8988T (cell line): ENCODE measurements at regions not wholly inside any gene's neighbourhood (a gene's known extent, or its start where the extent isn't known, plus 50 kb on each side); places are given as distances from the start of the nearest gene placed in this dataset.
A peak's percentile ranks its signal among the peaks of the same experiment; 100 is the strongest.

ENCODE experiments used
- DNase-seq: peaks from one replicate; pipeline ENCODE4 v3.0.0; 2011

DNA sequence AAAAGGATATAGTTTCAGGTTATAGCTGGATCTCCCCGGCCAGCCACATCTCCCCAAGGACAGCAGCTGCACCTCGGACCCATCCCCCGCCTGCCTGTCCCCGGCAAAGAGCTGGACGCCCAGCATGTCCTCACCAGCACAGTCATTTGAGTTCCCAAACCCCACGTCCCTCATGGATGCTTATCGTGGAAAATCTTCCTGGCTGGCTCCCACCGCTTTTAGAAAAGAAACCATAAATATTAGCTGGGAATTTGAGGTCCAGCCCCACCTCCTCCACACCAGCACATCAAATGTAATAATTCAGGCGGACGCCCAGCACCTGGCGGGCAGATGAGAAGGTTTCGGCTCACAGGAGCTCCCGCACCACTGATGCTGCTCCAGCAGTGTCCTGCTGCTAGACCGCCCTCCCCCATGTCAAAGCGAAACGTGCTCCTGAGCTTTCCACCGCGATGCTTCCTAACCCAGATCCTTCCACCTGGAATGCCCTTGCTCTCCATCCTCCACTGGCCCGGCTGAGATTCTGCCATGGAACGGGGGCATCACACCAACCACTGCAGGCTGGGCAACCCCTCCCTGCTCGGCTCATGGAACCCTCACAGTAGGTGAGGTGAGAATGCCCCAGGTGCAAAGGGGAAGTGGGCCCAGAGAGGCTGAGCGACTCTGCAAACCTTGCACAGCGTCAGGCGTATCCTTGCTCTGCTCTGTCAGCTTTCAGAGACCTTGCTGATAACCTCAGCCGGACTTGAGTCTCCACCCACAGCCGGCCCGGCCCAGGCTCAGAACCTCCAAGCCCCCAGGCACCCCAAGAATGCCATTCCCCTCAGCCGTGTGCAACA lies 71.5 kb upstream of the GPC1 start:
- no peak for DNase-seq

DNA sequence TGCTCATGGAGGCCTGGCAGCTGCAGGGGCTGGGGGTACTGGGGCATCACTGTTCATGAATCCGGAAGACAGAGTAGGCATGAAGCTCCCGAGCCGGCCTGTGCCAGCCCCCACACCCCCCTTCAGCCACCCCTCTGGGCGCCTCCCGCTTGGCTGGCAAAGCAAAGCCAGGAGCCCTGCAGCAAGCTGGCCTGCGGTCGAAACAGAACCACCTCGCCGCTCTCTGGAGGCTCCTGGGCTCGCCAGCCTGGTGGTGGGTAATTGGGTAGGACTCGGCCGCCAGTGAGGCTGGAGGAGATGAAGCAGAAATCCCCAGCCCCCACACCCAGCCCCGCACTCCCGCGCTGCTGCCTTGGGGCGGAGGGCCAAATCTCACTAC lies 70.9 kb upstream of the GPC1 start:
- DNase-seq: no peak

DNA sequence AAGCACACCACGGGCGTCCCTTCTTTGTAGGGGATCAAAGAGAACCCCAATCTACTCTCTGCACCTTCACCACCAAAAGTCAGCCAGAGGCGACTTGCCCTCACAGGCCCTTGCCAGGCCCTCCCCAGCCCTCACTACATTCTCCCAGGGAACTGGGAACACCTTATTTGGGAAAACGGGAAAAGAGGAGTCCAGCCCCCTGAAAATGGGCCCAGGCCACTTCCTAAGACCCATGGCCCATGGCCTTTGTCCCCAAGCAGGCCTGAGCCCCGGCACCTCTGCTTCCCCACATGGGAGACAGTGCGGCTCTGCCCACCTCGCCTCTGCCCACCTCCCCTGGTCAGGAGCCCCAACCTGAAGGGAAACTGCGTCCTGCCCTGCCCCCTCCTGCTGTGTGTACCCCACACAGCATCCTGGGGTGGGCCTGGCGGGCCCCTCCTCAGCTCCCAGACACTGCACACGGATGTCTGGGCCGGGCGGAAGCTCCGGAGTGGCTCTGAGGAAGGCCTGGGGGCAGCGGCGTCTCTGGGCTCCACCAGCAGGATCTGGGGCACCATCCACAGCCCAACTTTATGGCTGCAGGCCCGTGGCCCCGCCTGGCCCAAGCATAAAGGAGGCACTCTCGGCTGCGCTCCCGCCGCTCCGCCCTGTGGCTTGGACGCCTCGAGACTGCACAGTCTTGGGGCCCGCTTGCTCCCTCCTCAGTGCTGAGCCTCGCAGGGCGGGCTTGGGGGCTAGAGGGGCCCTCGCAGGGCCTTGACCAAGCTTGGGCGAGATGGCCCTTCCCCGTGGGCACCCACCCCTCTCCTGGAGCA lies 70.3 kb upstream of the GPC1 start:
- DNase-seq: no peak

DNA sequence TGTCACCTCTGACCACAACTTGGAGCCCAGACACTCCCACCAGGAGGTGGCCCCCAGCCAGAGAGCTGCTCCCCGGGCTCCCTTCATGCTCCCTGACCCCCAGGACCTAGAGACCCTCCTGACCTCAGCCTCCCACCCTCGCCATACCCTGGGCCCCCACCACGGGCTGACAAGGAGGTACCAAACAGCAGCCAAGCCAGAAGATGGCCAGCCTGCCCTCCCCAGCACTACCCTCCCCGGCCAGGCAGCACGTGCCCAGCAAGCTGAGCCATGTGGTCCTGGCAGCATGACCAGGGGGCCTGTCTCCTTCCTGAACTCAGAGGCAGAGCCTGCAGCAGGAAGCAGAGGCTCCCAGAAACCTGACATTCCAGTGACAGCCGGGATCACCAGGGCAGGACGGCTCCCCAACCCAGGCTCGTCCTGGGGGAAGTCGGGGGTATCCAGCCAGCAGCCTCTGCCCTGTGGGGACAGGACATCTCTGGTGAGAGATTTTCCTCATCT lies 69.4 kb upstream of the GPC1 start:
- DNase-seq: no peak

DNA sequence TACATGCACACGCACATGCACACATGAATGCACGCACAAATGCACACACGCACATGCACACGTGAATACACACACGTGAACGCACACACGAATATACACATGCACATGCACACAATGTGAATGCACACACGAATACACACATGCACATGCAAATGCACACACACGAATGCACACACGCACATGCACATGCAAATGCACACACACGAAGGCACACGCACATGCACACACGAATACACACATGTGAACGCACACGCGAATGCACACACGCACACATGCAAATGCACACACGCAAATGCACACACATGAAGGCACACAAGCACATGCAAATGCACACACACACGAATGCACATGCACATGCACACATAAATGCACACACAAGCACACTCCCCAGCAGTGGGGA lies 68.6 kb upstream of the GPC1 start:
- no peak for DNase-seq

DNA sequence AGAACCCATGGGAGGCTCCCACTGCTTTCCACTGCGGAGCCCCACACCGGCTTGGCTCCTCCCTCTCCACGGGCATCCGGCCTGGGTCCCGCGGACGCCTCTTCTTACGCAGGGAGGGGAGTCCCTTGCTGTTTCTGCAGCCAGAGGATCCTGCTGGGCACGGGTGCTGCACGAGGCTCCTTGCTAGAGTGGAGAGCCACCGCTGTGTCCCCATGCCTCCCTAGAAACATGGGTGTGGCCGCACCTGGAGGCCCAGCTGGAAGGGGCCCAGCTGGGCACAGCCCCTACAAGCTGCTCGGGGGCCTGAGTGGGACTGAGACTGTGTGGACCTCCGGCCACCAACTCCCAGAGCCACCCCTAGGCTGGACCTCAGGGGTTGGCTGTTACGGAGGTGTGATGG lies 67.7 kb upstream of the GPC1 start:
- no peak for DNase-seq

DNA sequence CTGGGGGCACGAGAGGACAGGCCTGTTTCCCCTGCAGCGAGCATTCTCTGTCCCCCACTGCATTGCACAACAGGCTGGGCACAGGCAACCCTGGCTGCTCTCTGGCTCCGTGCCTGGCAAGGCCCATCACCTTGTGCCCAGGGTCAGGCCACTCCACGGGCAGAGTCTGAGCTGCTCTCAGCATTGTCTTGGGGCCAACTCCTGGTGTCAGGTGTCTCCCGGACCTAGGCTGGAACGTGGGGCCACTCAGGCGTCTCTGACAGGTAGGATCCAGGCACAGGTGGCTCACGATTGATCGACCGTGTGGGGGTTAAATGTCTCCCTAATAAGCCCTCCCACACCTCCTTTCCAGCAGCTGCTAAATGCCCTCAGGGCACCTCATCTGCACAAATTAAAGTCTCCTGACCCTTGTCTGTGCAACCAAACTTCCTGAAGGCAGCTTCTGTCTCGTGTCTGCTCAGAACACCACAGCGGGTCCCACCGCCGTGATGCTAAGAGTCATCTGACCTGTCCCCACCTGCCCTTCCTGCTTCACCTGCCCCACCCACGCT lies 66.6 kb upstream of the GPC1 start:
- no peak for DNase-seq

DNA sequence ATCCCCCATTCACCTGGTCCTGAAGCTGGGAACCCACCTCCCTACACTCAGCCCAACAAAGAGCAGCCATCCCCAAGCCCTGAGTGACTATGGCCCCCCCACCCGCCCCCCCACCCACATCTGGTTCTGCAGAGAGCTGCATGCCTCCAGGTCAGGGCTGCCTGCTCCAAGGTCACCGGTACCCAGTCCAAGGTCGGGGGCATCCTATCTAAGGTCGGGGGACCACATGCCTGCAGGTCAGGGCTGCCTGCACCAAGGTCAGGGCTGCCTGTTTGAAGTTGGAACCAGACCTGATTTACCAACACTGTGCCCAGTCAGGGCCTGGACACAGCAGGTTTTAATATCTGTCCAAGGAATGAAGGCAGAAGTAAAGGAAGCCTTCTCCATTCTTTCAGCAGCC lies 66.1 kb upstream of the GPC1 start:
- DNase-seq: no peak

DNA sequence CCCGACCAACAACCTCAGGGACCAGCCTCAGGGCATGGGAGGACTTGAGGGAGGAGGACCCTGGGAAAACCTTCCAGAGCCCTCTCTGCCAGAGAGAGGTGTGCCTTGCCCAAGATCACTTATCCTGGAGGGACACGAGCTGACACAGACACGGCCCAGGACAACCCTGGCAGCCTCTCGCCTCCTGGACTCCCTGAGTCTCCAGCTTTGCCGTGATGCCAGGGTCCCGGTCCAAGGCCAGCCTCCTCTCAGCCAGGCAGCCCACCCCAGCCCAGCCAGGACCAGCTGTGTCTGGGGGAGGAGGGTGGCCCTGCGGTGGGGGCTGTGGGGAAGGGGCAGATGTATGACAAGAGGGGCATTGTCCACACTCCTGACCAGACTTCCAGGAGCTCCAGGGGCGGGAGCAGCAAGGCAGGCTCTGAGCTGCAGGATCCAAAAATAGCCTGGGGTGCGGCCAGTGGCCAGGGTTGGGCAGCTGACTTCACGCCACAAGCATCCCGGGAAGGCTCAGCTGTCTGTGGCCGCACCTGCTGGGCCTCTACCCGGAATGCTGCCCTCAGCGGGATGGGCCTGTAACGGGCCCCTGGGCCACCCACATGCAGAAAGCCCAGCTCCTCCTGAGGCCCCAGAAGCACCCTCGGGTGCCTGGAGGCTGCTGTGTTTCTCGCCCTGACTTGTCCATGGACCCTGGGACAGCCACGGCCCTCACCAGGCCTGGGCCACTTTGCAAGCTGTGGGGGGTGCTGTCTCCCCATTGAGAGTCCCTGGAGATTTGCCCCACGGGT lies 65.5 kb upstream of the GPC1 start:
- peak; percentile 98 for DNase-seq

DNA sequence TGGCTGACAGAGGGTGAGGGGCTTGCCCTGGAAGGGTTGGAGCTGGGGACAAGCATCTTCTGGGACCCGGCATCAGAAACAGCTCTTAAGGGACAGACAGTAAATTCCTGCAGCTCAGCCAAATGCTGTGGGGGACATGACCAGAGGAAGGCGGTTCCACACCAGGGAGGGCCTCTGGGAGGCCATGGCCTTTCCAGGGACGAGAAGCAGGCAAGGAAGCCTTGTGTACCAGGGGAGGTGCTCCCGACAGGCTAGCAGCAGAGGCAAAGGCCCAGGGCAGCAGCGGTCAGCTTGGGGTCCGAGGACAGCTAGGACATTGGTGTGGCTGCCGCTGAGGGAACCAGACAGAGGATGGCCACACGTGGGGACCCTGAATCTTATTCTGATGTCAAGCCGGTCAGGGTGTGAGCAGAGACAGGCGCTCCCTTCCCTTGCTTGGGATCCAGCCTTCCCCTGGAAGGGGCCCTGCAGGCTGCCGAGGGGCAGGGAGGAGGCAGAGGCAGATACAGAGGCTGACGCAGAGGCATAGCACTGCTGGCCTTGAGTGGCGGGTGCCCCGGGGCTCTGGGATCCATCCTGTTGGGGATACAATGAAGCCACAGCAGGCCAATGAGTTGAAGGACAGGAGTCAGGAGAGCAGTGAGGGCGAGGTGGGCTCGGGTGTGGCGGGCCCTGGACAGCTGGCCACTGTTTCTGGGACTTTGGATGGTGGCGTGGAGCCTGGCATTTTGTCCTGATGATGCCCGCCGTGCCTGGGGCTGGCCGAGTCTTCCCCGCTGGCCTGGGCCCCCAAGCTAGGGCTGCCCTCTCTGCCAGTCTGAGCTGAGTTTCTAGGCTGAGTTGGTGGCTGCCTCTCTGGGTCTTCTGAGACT lies 64.1 kb upstream of the GPC1 start:
- no peak for DNase-seq

DNA sequence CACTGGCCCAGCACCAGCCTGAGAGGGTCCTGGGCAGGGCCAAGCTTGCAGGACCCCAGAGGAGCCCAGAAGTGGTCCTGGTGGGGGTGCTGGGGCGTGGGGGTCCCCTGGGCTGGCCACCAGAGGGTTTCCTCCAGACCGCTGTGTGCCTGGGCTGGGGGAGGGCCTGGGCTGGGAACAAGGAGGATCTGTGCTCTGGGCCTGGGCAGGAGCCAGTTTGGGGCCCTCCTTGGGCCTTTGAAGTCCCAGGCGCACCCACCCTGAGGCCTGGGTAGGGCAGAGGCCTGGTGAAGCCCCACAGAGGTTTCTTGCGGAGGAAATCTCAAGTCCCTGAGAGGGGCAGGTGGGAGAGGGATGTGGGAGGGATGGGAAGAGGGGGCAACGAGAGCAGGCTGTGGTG lies 63.4 kb upstream of the GPC1 start:
- DNase-seq: no peak

DNA sequence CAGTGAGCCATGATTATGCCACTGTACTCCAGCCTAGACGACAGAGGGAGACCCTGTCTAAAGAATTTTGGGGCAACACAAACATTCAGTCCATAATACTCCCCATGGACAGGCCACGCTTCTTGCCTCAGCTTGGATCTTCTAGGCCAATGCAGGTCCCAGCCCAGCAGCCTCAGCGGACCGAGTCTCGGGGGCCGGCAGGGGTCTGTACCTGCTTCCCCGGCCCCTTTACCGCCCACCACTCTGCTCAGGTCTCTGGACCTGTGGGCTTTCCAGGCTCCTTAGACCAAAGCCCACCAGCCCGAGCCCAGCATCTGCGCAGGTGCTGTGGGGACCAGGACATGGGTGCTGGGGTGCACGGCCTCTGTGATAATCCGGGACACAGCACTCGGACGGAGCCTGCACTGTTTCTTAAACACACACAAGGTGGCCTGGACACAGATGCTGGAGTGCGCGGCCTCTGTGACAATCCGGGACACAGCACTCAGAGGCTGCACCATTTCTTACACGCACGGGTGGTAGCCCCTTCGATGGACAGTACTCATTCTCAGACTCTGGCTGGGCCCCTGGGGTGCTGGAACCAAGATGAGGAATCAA lies 62.1 kb upstream of the GPC1 start:
- no peak for DNase-seq

DNA sequence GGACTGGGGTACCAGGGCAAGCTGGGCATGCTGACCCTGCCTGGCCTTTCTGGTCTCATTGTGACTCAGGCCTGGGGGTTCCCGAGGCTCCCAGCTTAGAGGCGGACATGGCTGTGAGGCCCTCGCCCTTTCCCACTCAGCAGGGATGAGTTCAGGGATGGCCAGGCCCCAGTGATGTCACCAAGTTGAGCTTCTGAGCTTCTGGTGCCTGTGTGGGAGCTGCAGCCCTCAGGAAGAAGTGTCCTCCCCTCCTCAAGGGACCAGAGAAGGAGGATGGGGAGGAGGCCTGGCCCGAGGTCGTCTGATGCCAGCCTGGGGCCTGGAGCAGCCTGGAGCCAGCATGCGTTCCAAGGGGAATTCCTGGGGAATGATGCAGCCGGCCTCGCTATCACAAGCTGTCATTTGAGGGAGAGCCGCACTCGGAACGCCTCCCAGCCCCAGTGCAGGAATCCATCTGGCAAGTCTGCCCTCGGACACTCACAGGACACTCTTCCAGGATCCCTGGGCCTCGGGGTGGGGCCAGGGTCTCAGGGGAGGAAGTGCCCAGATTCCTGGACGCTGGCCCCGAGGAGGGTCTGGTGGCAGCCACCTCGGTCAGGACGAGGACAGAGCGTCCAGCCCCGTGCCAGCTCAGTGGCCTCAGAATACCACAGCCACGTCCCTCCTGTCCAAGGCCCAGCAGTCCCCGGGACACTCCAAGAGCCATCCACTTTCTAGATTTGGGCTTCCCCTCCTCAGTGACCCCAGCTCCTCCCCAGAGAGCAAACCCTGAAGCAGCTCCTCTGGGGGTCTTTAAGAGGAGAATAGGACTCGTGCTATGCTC lies 61.2 kb upstream of the GPC1 start:
- peak; percentile 94 for DNase-seq

DNA sequence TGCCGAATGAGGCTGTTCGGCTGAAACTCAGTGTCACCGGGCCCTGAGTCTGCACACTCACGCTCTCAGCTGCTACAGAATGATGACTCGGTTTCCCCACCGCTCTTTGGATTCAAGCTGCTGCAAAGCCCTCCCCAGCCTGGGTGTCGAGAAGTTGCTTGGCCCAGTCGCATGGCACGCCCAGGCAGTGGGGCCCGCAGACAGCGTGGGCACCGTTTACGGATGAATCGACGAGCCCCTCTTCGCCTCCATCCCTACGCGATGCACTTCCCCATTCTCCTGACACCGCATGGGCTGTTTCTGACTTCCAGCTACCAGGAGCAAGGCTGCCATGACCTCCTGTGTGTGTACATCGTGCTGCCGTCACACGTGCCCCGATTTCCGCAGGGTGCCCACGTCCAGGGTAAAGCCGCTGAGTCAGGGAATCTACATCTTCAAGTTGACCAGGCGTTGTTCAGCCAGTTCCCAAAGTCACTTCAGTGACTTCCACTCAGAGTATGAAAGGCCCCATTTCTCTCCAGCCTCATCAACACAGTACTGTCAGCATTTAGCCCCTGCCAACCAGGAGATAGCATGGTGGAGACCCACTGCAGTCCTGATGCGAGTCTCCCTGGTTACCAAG lies 60.3 kb upstream of the GPC1 start:
- no peak for DNase-seq

DNA sequence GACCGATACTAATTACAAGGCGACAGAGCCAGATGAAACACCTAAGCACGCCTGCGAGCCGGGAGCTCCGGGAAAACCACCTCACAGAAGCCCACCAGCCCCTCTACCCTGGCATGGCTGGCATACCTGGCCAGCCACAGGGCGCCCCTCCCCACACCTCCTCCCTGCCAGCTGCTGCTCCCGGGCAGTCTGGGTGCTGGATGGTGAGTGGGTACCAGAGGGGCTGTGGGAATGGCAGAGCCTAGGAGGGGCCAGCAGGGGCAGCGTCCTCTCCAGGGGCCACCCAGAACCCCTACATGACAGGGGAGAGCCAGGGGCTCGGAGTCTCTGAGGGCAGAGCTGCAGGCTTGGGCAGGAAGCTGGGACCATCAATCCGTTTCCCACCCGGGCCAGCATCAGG lies 58.7 kb upstream of the GPC1 start:
- DNase-seq: no peak

DNA sequence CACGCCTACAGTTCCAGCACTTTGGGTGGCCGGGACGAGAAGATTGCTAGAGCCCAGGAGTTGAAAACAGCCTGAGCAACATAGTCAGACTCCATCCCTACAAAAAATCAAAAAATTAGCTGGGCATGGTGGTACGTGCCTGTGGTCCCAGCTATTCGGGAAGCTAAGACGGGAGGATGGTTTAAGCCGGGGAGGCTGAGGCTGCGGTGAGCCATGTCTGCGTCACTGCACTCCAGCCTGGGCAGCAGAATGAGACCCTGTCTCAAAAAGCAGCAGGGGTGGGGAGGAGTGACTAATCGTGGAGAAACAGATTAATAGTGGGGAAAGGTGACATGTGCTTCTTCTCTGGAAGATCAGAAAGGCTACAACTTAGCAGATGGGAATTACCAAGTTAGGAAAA lies 58.1 kb upstream of the GPC1 start:
- no peak for DNase-seq

DNA sequence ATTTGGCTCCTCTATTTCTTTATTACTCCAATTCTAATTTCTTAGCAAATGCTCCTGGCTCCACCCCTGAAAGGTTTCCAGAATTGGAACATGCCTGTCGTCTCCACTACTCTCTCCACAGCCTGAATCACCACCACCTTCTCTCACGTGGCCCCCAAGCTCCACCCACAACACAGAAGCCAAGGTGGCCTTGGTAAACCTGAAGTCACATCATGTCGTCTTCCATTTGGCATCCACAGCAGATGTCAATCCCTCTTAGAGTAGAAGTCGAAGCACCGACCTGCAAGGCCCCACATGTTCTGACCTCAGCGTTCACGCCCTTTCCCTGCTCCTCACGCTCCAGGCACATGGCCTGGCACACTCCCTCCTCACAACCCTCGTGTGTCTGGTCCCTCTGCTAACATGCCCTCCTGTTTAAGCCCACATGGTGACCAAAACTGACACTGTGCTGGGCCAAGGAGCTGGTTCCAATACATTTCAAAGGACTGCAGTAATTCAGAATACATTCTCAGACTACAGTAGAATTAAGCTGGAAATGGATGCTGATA lies 56.3 kb upstream of the GPC1 start:
- DNase-seq: no peak

DNA sequence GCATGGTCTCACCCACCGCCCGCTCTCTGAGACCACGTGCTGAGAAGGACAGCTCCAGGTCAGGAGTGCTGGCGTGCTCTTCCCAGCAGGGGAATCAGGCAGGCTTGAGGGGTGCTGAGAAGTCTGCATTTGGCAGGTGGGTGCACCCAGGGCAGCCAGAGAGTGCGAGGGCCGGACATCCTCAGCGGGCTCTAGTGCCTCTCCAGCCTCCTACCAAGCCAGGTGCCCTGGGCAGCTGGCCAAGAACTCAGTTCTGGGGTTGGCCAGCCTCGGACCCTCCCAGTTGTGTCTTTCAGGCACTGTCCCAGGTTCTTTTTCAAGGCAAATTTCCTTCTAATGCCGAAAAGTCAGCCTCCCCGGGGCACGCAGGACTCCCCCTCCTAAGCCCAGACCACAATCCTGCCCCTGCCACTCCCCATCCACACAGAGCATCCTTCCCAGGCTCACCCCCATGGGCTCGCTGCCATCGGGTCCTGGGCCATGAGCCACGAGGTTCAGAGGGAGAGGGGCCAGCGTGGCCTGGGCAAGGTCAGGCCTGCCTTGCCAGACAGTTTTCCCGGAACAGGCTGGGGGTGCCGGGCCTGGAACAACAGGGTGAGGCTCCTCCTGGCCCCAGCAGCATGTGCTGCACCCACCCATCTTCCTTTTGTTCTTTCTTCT lies 52.2 kb upstream of the GPC1 start:
- no peak for DNase-seq
